ENCODE measurements at regions not wholly inside any gene's neighbourhood (a gene's known extent, or its start where the extent isn't known, plus 50 kb on each side); places are given as distances from the start of the nearest gene placed in this dataset.

DNA sequence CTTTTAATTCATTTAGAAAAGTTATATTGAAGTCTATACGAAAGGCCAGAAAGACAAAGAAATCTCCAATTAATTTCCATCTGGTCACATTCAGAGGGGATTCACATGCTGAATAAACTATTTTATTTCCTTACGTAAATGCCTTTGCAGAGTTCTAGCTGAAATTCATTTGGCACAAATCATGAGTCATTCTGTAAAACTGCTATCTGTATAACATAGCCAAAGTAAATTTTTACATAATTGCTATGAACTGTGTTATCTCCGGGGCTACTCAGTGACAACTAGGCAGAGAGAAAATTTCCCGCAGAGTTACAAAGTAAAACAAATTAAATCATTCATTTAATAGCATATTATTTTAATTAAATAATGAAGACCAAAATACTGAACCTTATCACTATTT is 463.2 kb upstream of the ADAMTS16 start:
- Mint-ChIP-seq H3K27me3 (ENCODE audit: low read depth) (no peaks in the 10 kb centered on the region), H3K36me3 (ENCODE audit: low read depth) (no peaks in the 10 kb centered on the region), H3K4me1 (ENCODE audit: low read depth) (no peaks in the 10 kb centered on the region), H3K9me3 (peaks cover 49% of the 10 kb centered on the region), H3K27ac (no peak overlapping the region), H3K4me3 (ENCODE audit: low read depth) (no peak overlapping the region)
- intact Hi-C loops (cut with micrococcal nuclease): no loop called here
- no peak for DNase-seq (ENCODE audit: low spot score)

DNA sequence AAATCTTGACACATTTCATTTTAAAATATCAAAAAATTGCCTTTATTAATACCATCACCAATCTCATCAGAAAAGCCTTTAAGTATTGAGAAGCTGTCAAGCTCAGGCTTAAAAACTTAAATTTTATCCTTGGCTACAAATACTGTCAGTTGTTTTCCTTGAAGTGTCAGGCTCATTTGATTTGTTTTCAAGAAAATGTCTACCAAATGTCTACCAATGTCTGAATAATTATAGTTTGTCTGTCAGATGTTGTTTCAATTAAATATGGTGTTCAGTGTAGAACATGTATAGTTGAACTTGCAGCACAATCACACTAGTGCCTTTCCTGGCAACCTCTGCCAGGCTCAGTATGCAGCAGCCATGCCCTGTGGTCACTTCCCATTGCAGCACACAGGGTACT is 455.2 kb upstream of the ADAMTS16 start:
- intact Hi-C loops (cut with micrococcal nuclease): no loop called here
- H3K27ac Mint-ChIP-seq: no peak overlapping the region
- no peaks in the 10 kb centered on the region for H3K4me1 Mint-ChIP-seq (ENCODE audit: low read depth)
- no peak for DNase-seq (ENCODE audit: low spot score)
- no peaks in the 10 kb centered on the region for H3K36me3 Mint-ChIP-seq (ENCODE audit: low read depth)
- H3K4me3 Mint-ChIP-seq (ENCODE audit: low read depth): no peak overlapping the region
- H3K27me3 Mint-ChIP-seq (ENCODE audit: low read depth): no peaks in the 10 kb centered on the region
- peaks cover 30% of the 10 kb centered on the region for H3K9me3 Mint-ChIP-seq

DNA sequence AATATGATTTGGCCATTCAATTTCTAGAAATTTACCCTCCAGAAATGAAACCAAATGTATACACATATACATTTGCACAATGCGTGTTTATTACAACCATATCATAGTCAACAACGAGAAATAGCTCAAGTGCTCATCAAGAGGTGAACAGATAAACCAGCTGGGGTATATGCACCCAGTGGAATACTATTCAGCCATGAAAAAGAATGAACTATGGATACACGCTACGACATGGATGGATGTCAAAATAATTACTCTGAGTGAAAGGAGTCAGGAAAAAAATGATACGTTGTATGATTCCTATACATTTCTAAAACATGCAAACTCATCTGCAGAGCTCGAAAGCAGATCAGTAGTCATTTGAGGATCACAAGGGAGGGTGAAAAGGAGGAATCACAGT is 441.5 kb upstream of the ADAMTS16 start:
- peaks cover 25% of the 10 kb centered on the region for H3K9me3 Mint-ChIP-seq
- intact Hi-C loops (cut with micrococcal nuclease): no loop called here
- no peak for DNase-seq (ENCODE audit: low spot score)
- H3K36me3 Mint-ChIP-seq (ENCODE audit: low read depth): no peaks in the 10 kb centered on the region
- H3K27ac Mint-ChIP-seq: no peak overlapping the region
- no peaks in the 10 kb centered on the region for H3K4me1 Mint-ChIP-seq (ENCODE audit: low read depth)
- H3K4me3 Mint-ChIP-seq (ENCODE audit: low read depth): no peak overlapping the region
- no peaks in the 10 kb centered on the region for H3K27me3 Mint-ChIP-seq (ENCODE audit: low read depth)

DNA sequence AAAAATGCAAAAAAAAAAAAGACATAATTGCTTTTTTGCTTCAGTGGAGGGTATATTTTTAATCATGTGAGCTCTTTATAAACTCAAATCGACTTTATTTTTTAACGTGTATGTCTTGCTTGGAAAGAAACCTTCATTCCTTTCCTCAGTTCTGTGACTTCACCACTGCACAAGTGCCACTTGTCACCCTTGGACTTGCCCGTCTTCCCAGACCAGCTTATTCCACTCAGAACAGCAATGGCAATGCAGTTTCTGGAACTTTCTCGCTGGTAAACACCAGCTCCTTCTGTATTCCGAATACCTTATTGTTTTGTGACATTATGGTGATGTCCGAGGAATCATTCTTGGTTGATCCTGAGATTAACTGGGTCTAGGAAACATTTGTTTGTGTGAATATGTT is 440.5 kb upstream of the ADAMTS16 start:
- H3K27me3 Mint-ChIP-seq (ENCODE audit: low read depth): no peaks in the 10 kb centered on the region
- no peaks in the 10 kb centered on the region for H3K36me3 Mint-ChIP-seq (ENCODE audit: low read depth)
- H3K4me3 Mint-ChIP-seq (ENCODE audit: low read depth): no peak overlapping the region
- intact Hi-C loops (cut with micrococcal nuclease): no loop called here
- peaks cover 18% of the 10 kb centered on the region for H3K9me3 Mint-ChIP-seq
- H3K4me1 Mint-ChIP-seq (ENCODE audit: low read depth): no peaks in the 10 kb centered on the region
- H3K27ac Mint-ChIP-seq: no peak overlapping the region
- DNase-seq (ENCODE audit: low spot score): no peak

DNA sequence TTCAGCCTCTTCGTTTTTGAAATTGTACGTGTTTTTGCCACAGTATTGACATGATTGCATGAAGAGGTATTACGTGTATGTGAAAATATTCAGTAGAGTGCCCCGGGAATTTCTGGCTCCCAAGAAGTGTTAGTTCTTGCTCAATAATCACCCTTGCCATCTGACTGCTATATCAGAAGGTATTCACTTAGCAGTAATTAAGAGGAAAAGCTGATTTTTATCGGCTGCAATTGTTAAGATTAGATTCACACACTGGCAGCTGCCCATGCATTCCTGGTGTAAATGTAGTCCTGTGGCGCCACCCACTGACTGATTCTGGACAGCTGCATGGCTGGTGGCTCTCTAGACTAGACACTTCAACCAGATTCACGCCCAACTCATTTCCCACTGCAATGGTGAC is 440.1 kb upstream of the ADAMTS16 start:
- Mint-ChIP-seq H3K36me3 (ENCODE audit: low read depth) (no peaks in the 10 kb centered on the region), H3K27ac (no peak overlapping the region), H3K4me3 (ENCODE audit: low read depth) (no peak overlapping the region), H3K9me3 (peaks cover 15% of the 10 kb centered on the region), H3K27me3 (ENCODE audit: low read depth) (no peaks in the 10 kb centered on the region), H3K4me1 (ENCODE audit: low read depth) (no peaks in the 10 kb centered on the region)
- no peak for DNase-seq (ENCODE audit: low spot score)
- intact Hi-C loops (cut with micrococcal nuclease): no loop called here

DNA sequence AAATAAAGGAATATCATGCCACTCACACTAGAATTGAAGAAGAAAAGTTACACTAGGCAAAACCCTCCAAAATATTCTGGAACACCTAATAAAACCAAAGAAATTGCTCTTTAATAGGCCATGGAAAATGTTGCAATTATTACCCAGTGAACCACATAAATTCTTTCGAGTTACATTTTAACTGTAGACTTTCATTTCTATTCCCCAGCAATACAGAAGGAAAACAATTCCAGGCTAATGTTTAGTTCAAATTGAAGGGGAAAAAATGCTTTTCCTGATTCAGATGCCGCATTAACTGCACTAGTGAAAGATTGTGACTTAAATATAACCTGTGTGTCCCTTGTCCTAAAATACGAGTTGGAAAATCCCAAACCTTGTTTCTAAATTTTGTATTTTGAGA is 439.3 kb upstream of the ADAMTS16 start:
- Mint-ChIP-seq H3K4me1 (ENCODE audit: low read depth) (no peaks in the 10 kb centered on the region), H3K36me3 (ENCODE audit: low read depth) (no peaks in the 10 kb centered on the region), H3K9me3 (peaks cover 13% of the 10 kb centered on the region), H3K4me3 (ENCODE audit: low read depth) (no peak overlapping the region), H3K27me3 (ENCODE audit: low read depth) (no peaks in the 10 kb centered on the region), H3K27ac (no peak overlapping the region)
- no peak for DNase-seq (ENCODE audit: low spot score)
- intact Hi-C loops (cut with micrococcal nuclease): no loop called here

DNA sequence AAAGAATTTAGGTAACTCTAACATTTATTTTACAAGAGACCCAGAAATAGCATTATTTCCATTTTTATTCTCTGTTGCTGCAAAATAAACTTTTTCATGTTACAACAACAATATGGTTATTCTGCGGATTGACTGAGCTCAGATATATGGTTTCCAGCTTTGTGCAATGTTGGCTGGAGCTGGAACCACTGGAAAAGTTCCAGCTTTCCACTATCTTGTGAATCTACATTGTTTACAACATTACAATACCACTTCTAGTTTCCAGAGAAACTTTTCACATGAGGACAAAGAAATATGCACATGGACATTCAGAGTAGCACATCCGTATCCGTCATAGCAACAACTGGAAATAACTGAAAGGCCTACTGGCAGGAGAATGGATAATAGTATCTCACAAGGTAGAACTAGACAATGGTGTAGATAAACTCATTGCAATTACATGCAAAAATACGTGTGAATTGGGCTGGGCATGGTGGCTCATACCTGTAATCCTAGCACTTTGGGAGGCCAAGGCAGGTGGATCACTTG is 436.1 kb upstream of the ADAMTS16 start:
- no peak overlapping the region for H3K27ac Mint-ChIP-seq
- no peaks in the 10 kb centered on the region for H3K36me3 Mint-ChIP-seq (ENCODE audit: low read depth)
- intact Hi-C loops (cut with micrococcal nuclease): no loop called here
- no peak overlapping the region for H3K4me3 Mint-ChIP-seq (ENCODE audit: low read depth)
- H3K9me3 Mint-ChIP-seq: peaks cover 21% of the 10 kb centered on the region
- no peaks in the 10 kb centered on the region for H3K27me3 Mint-ChIP-seq (ENCODE audit: low read depth)
- H3K4me1 Mint-ChIP-seq (ENCODE audit: low read depth): no peaks in the 10 kb centered on the region
- DNase-seq (ENCODE audit: low spot score): no peak

DNA sequence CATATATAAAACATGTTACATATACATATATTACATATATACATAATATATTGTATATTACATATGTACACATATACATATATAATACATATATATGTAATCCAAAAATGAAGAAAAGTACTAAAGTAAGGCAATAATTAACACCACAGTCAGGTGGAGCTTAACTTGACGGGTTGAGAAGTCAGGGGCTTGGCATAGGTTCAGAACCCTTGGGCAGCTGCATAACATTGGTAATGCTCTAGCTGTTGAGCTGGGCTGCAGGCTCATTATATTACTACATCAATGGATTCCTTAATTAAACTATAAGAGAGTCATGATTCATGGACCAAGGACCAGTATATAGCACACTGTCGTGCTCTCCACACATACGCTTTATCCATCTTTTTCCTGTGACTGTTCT is 435.2 kb upstream of the ADAMTS16 start:
- H3K9me3 Mint-ChIP-seq: peaks cover 23% of the 10 kb centered on the region
- no peak overlapping the region for H3K4me3 Mint-ChIP-seq (ENCODE audit: low read depth)
- H3K27me3 Mint-ChIP-seq (ENCODE audit: low read depth): no peaks in the 10 kb centered on the region
- no peak overlapping the region for H3K27ac Mint-ChIP-seq
- intact Hi-C loops (cut with micrococcal nuclease): no loop called here
- H3K4me1 Mint-ChIP-seq (ENCODE audit: low read depth): no peaks in the 10 kb centered on the region
- no peak for DNase-seq (ENCODE audit: low spot score)
- H3K36me3 Mint-ChIP-seq (ENCODE audit: low read depth): no peaks in the 10 kb centered on the region

DNA sequence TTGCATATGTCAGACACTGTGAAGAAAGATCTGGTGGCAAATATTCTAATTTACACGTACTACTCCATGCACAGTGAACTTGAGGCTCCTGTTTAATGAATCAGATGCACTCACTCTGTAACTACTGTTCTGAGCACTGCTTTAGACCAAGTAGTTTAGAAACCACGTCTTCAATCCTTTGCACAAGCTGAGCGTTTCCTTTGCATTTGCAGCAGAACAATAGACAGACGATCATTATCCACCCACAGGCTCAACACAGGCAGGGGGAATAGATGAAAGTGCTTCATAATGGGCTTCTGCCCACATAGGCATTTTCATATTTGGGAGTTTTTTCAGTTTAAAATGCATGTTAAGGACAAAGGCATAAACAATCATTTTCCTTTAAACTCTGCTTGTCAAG is 423.3 kb upstream of the ADAMTS16 start:
- H3K27me3 Mint-ChIP-seq (ENCODE audit: low read depth): no peaks in the 10 kb centered on the region
- H3K36me3 Mint-ChIP-seq (ENCODE audit: low read depth): no peaks in the 10 kb centered on the region
- intact Hi-C loops (cut with micrococcal nuclease): no loop called here
- H3K9me3 Mint-ChIP-seq: peaks cover 24% of the 10 kb centered on the region
- no peaks in the 10 kb centered on the region for H3K4me1 Mint-ChIP-seq (ENCODE audit: low read depth)
- H3K27ac Mint-ChIP-seq: no peak overlapping the region
- no peak overlapping the region for H3K4me3 Mint-ChIP-seq (ENCODE audit: low read depth)
- no peak for DNase-seq (ENCODE audit: low spot score)

DNA sequence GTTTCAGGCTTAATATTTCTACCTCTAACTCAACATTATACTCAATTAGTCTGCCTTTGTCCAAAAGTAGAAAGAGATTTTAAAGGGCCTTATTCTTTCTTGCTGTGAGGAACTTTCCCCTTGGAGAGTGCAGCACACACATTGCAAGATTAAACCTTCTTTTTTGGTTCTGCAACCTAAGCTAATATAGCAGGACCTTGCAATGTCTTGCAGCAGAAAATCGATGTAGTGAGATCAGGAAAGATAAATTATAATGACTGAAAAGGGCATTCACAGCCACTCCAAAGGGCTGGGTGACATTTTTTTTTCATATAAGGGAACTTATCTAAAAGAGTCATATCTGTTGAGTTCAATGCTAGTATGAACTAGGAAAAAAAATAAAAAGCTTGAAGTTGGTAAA is 422.7 kb upstream of the ADAMTS16 start:
- intact Hi-C loops (cut with micrococcal nuclease): no loop called here

DNA sequence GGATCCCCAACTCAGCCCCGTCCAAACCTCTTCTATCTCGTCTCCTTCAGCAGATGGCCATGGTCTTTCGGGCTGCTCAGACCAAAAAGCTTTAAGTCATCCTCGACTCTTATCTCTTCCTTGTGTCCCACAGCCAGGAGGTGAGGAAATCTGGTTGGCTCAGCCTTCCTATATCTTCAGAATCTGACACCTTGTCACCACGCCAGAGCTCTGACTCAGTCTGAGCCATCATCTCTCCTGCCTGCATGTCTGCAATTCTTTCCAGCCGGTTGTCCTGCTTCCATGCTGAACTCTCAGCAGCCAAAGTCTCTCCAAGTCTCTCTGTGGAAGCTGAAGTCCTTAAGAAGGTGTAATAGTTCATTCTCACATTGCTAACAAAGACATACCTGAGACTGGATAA is 419.3 kb upstream of the ADAMTS16 start:
- peaks cover 22% of the 10 kb centered on the region for H3K9me3 Mint-ChIP-seq
- no peak overlapping the region for H3K4me3 Mint-ChIP-seq (ENCODE audit: low read depth)
- no peaks in the 10 kb centered on the region for H3K4me1 Mint-ChIP-seq (ENCODE audit: low read depth)
- no peaks in the 10 kb centered on the region for H3K27me3 Mint-ChIP-seq (ENCODE audit: low read depth)
- no peak overlapping the region for H3K27ac Mint-ChIP-seq
- DNase-seq (ENCODE audit: low spot score): no peak
- no peaks in the 10 kb centered on the region for H3K36me3 Mint-ChIP-seq (ENCODE audit: low read depth)
- intact Hi-C loops (cut with micrococcal nuclease): no loop called here

More for the DNA sequence above, 422.7 kb upstream of the ADAMTS16 start:
- H3K27ac Mint-ChIP-seq: no peak overlapping the region
- no peaks in the 10 kb centered on the region for H3K4me1 Mint-ChIP-seq (ENCODE audit: low read depth)
- H3K9me3 Mint-ChIP-seq: peaks cover 21% of the 10 kb centered on the region
- H3K27me3 Mint-ChIP-seq (ENCODE audit: low read depth): no peaks in the 10 kb centered on the region
- no peak for DNase-seq (ENCODE audit: low spot score)
- H3K36me3 Mint-ChIP-seq (ENCODE audit: low read depth): no peaks in the 10 kb centered on the region
- H3K4me3 Mint-ChIP-seq (ENCODE audit: low read depth): no peak overlapping the region

DNA sequence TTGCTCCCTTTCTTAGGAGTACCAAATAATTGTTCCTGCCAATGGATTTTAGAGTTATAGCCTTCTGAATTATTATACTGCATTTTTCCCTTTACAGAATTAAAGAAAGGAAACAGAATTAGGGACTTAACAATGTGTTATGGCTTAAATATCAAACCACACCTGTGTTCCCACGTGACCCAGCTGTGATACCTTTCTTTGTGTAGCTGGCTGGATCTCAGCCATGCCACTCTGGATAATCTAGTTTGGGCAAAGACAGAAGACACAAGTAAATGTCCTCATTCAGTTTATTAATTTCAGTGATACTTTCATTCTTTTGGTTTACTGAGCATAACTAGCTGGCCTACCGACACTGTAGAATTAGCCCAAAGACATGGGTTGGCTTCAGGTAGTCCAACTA is 417.2 kb upstream of the ADAMTS16 start:
- Mint-ChIP-seq H3K4me1 (ENCODE audit: low read depth) (no peaks in the 10 kb centered on the region), H3K4me3 (ENCODE audit: low read depth) (no peak overlapping the region), H3K27me3 (ENCODE audit: low read depth) (no peaks in the 10 kb centered on the region), H3K9me3 (peaks cover 26% of the 10 kb centered on the region), H3K36me3 (ENCODE audit: low read depth) (no peaks in the 10 kb centered on the region), H3K27ac (no peak overlapping the region)
- intact Hi-C loops (cut with micrococcal nuclease): no loop called here
- no peak for DNase-seq (ENCODE audit: low spot score)

DNA sequence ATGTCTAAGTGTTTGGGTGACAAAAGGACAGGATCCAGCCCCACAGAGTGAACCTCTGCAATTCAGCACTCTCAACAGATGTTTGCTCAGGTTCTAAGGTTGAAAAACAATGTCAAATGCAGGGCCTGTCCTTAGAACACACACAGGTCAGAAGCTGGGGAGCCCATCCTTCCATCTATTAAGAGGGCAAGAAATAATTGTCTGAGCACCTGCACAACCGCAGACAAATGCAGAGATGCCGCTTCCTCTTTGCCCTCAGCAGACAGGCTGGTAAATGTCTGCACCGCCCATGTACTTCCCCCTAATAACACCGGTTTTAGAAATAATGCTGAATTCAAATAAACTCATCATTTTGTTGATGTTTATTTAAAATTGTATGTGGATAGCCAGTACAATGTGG is 414.5 kb upstream of the ADAMTS16 start:
- Mint-ChIP-seq H3K9me3 (peaks cover 29% of the 10 kb centered on the region), H3K27ac (no peak overlapping the region), H3K36me3 (ENCODE audit: low read depth) (no peaks in the 10 kb centered on the region), H3K27me3 (ENCODE audit: low read depth) (no peaks in the 10 kb centered on the region), H3K4me3 (ENCODE audit: low read depth) (no peak overlapping the region), H3K4me1 (ENCODE audit: low read depth) (no peaks in the 10 kb centered on the region)
- intact Hi-C loops (cut with micrococcal nuclease): no loop called here
- no peak for DNase-seq (ENCODE audit: low spot score)

DNA sequence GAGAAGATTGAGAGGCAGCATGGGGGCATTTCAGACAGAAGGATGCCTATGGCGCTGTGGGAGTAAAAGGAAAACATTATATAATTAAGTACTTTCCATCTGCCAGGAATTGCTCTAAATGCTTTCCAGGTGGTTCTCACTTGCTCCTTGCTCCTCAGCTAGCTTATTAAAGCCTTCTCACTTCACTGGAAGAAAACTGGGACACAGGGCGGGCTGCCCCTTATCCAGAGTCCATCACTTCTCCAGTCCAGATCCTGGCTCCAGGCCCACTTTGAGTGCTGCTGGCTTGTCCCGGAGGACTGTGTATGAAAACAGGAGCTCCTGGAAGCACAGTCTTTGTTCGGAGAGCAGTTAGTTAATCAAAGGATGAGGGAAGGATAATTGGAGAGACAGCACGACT is 409.9 kb upstream of the ADAMTS16 start:
- no peak overlapping the region for H3K27ac Mint-ChIP-seq
- H3K27me3 Mint-ChIP-seq (ENCODE audit: low read depth): no peaks in the 10 kb centered on the region
- no peak for DNase-seq (ENCODE audit: low spot score)
- H3K9me3 Mint-ChIP-seq: peaks cover 21% of the 10 kb centered on the region
- no peak overlapping the region for H3K4me3 Mint-ChIP-seq (ENCODE audit: low read depth)
- intact Hi-C loops (cut with micrococcal nuclease): no loop called here
- H3K4me1 Mint-ChIP-seq (ENCODE audit: low read depth): no peaks in the 10 kb centered on the region
- H3K36me3 Mint-ChIP-seq (ENCODE audit: low read depth): no peaks in the 10 kb centered on the region

Data from activated T-helper 2 cell treated with anti-CD3 and anti-CD28 coated beads, Interferon-gamma antibody, Interleukin-2, Interleukin-4, amounts not matched to agents 10 μg/mL and 5 μg/mL and 100 μg/mL, durations not matched to agents 14 hours and 24 hours and 36 hours (primary cell).